HUES64 (cell line): ENCODE measurements at regions not wholly inside any gene's neighbourhood (a gene's known extent, or its start where the extent isn't known, plus 50 kb on each side); places are given as distances from the start of the nearest gene placed in this dataset.

ENCODE experiments used
- H3K27ac ChIP-seq: 2 replicates; pipeline ENCODE4 v1.7.0; 2013; ENCODE audit warnings: low read depth, low read length, inconsistent platforms
- H3K27me3 ChIP-seq: 2 replicates; pipeline ENCODE4 v1.6.1; 2013; ENCODE audit warnings: mild to moderate bottlenecking, low read length; ENCODE audit not compliant: insufficient read depth
- H3K36me3 ChIP-seq: 2 replicates; pipeline ENCODE4 v1.6.1; 2013; ENCODE audit warnings: mild to moderate bottlenecking, low read length; ENCODE audit not compliant: insufficient read depth
- H3K4me1 ChIP-seq: 2 replicates; pipeline ENCODE4 v1.6.1; 2013; ENCODE audit warnings: mild to moderate bottlenecking, low read length, moderate library complexity; ENCODE audit not compliant: insufficient read depth
- H3K4me3 ChIP-seq: 2 replicates; pipeline ENCODE4 v1.5.1; 2013; ENCODE audit warnings: mild to moderate bottlenecking, low read length, moderate library complexity
- H3K9ac ChIP-seq: 2 replicates; pipeline ENCODE4 v1.6.1; 2013; ENCODE audit warnings: mild to moderate bottlenecking, low read depth, low read length
- H3K9me3 ChIP-seq: 2 replicates; pipeline ENCODE4 v1.6.1; 2013; ENCODE audit warnings: low read depth, low read length; ENCODE audit not compliant: insufficient read depth
- WGBS: fragments of 150-250, 120-280 bp; methylation state at CpG from one replicate; pipeline ENCODE4 v1.1.7; 2013; ENCODE audit warnings: missing lambda C conversion rate; 5-methylcytosine and 5-hydroxymethylcytosine counted together

GRCh38 chr15:53462651-53463050 is 296.8 kb downstream of the WDR72 start:
- WGBS = 96% methylated on average over 2 of the region's 2 CpGs
- no peak overlapping the region for H3K27ac ChIP-seq
- no peak overlapping the region for H3K9ac ChIP-seq
- no peaks in the 10 kb centered on the region for H3K9me3 ChIP-seq
- H3K4me3 ChIP-seq = no peak overlapping the region
- H3K36me3 ChIP-seq = no peaks in the 10 kb centered on the region
- peaks cover 7% of the 10 kb centered on the region; the same call in 1 of the 2 replicates for H3K4me1 ChIP-seq
- H3K27me3 ChIP-seq = no peaks in the 10 kb centered on the region

GRCh38 chr15:53461677-53462076 is 297.8 kb downstream of the WDR72 start:
- Histone ChIP-seq H3K9me3 (no peaks in the 10 kb centered on the region), H3K9ac (no peak overlapping the region), H3K36me3 (no peaks in the 10 kb centered on the region), H3K4me1 (peaks cover 15% of the 10 kb centered on the region; the same call in 1 of the 2 replicates), H3K27me3 (no peaks in the 10 kb centered on the region), H3K4me3 (no peak overlapping the region), H3K27ac (no peak overlapping the region)
- 100% methylated on average over 2 of the region's 3 CpGs for WGBS

- Histone ChIP-seq H3K27ac (no peak overlapping the region), H3K4me3 (no peak overlapping the region), H3K9me3 (no peaks in the 10 kb centered on the region), H3K36me3 (no peaks in the 10 kb centered on the region), H3K4me1 (peaks cover 15% of the 10 kb centered on the region; the same call in 1 of the 2 replicates), H3K9ac (no peak overlapping the region), H3K27me3 (no peaks in the 10 kb centered on the region)
- WGBS = 92% methylated on average over 1 of the region's 1 CpG
These were observed 300.7 kb downstream of the WDR72 start for GRCh38 chr15:53458736-53459135.

GRCh38 chr15:53457479-53457878 is 302.0 kb downstream of the WDR72 start:
- no peak overlapping the region for H3K27ac ChIP-seq

GRCh38 chr15:53454843-53455721 is 304.4 kb downstream of the WDR72 start:
- H3K4me3 ChIP-seq = no peak overlapping the region
- H3K27ac ChIP-seq = no peak overlapping the region
- H3K9me3 ChIP-seq = no peaks in the 10 kb centered on the region
- WGBS = 92% methylated on average over 7 of the region's 8 CpGs
- H3K9ac ChIP-seq = no peak overlapping the region
- no peaks in the 10 kb centered on the region for H3K27me3 ChIP-seq
- H3K36me3 ChIP-seq = no peaks in the 10 kb centered on the region
- peaks cover 15% of the 10 kb centered on the region; the same call in 1 of the 2 replicates for H3K4me1 ChIP-seq

More at GRCh38 chr15:53457479-53457878, 302.0 kb downstream of the WDR72 start:
- Histone ChIP-seq H3K9ac (no peak overlapping the region), H3K27me3 (no peaks in the 10 kb centered on the region), H3K36me3 (no peaks in the 10 kb centered on the region), H3K4me3 (no peak overlapping the region), H3K4me1 (peaks cover 15% of the 10 kb centered on the region; the same call in 1 of the 2 replicates), H3K9me3 (no peaks in the 10 kb centered on the region)
- 61% methylated on average over 3 of the region's 3 CpGs for WGBS

GRCh38 chr15:53454535-53454842 is 305.0 kb downstream of the WDR72 start:
- H3K4me3 ChIP-seq = no peak overlapping the region
- no peak overlapping the region for H3K9ac ChIP-seq
- no peaks in the 10 kb centered on the region for H3K9me3 ChIP-seq
- peaks cover 15% of the 10 kb centered on the region; the same call in 1 of the 2 replicates for H3K4me1 ChIP-seq
- no peaks in the 10 kb centered on the region for H3K36me3 ChIP-seq
- H3K27ac ChIP-seq = no peak overlapping the region
- 94% methylated on average over 5 of the region's 5 CpGs for WGBS
- no peaks in the 10 kb centered on the region for H3K27me3 ChIP-seq

- WGBS = 85% methylated on average over 2 of the region's 2 CpGs
- no peaks in the 10 kb centered on the region for H3K36me3 ChIP-seq
These were observed 306.0 kb downstream of the WDR72 start for GRCh38 chr15:53453253-53454105.

GRCh38 chr15:53448232-53449015 is 311.0 kb downstream of the WDR72 start:
- 48% methylated on average over 7 of the region's 7 CpGs for WGBS
- no peak overlapping the region for H3K27ac ChIP-seq
- no peak overlapping the region for H3K9ac ChIP-seq
- peaks cover 16% of the 10 kb centered on the region for H3K4me1 ChIP-seq
- H3K27me3 ChIP-seq = no peaks in the 10 kb centered on the region
- H3K4me3 ChIP-seq = no peak overlapping the region
- H3K36me3 ChIP-seq = no peaks in the 10 kb centered on the region
- no peaks in the 10 kb centered on the region for H3K9me3 ChIP-seq

More at GRCh38 chr15:53453253-53454105, 306.0 kb downstream of the WDR72 start:
- no peaks in the 10 kb centered on the region for H3K9me3 ChIP-seq
- H3K4me1 ChIP-seq = peaks cover 18% of the 10 kb centered on the region; the same call in 1 of the 2 replicates
- no peaks in the 10 kb centered on the region for H3K27me3 ChIP-seq
- no peak overlapping the region for H3K9ac ChIP-seq
- no peak overlapping the region for H3K27ac ChIP-seq
- no peak overlapping the region for H3K4me3 ChIP-seq

GRCh38 chr15:53447742-53448141 is 311.7 kb downstream of the WDR72 start:
- no peak overlapping the region for H3K4me3 ChIP-seq
- H3K9me3 ChIP-seq = no peaks in the 10 kb centered on the region
- peaks cover 16% of the 10 kb centered on the region for H3K4me1 ChIP-seq
- H3K27me3 ChIP-seq = no peaks in the 10 kb centered on the region
- H3K36me3 ChIP-seq = no peaks in the 10 kb centered on the region
- WGBS = 91% methylated on average over 1 of the region's 1 CpG
- H3K27ac ChIP-seq = no peak overlapping the region
- H3K9ac ChIP-seq = no peak overlapping the region

- Histone ChIP-seq H3K36me3 (no peaks in the 10 kb centered on the region), H3K4me1 (peaks cover 16% of the 10 kb centered on the region), H3K27ac (no peak overlapping the region; the same call in 1 of the 2 replicates), H3K9me3 (no peaks in the 10 kb centered on the region), H3K9ac (no peak overlapping the region), H3K4me3 (no peak overlapping the region), H3K27me3 (no peaks in the 10 kb centered on the region)
- 98% methylated on average over 2 of the region's 2 CpGs for WGBS
These were observed 312.3 kb downstream of the WDR72 start for GRCh38 chr15:53447053-53447574.
